ENCODE measurements at regions not wholly inside any gene's neighbourhood (a gene's known extent, or its start where the extent isn't known, plus 50 kb on each side); places are given as distances from the start of the nearest gene placed in this dataset.

GRCh38 chr4:89576246-89576645 is 260.7 kb downstream of the SNCA start:
- TF ChIP-seq POLR2A (IDR thresholded peaks at IDR 0.05; ENCODE audit: low read depth, low read length) (no peak), POLR2AphosphoS5 (IDR thresholded peaks at IDR 0.05; ENCODE audit: low read depth, low read length) (no peak), SPI1 (IDR thresholded peaks at IDR 0.05; ENCODE audit: low read depth, low read length) (no peak), PAX5 (IDR thresholded peaks at IDR 0.05; ENCODE audit: insufficient read depth, low read length, severe bottlenecking) (no peak), POU2F2 (IDR thresholded peaks at IDR 0.05; ENCODE audit: low read depth, low read length) (no peak), TAF1 (IDR thresholded peaks at IDR 0.05; ENCODE audit: low read depth, low read length) (no peak)

All from GM12891 (cell line).